Neural progenitor cell (in vitro differentiated cells): ENCODE measurements at regions not wholly inside any gene's neighbourhood (a gene's known extent, or its start where the extent isn't known, plus 50 kb on each side); places are given as distances from the start of the nearest gene placed in this dataset.

Source experiments
- CTCF ChIP-seq: fragments of 200-600 bp; sonication (generic); IDR thresholded peaks from 2 replicates; pipeline ENCODE4 v1.5.1; 2017; ENCODE audit warnings: antibody characterized with exemption, mild to moderate bottlenecking
- EZH2phosphoT487 ChIP-seq: fragments of 200-600 bp; sonication (generic); IDR thresholded peaks from 2 replicates; pipeline ENCODE4 v1.6.1; 2017; ENCODE audit warnings: antibody characterized with exemption

DNA sequence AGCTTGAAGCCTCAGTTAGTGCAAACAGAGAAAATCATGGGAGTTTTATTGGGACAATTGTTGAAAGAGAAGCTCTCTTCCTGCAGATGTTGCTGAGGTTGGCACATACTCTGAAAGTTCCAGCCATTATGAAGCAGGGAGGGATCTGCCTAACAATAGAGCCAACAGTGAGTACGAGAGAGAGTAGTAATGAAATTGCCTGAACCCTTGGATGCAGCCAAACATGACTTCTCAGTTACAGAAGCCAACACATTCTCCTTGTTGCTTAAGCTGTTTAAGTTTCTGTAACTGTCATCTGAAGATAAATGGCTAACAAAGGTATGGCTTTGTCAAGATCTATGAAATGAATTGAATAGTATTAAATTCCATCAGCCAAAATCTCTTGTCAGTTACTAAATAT, 211.0 kb upstream of the TTC14 start:
- no peak for TF ChIP-seq CTCF
- TF ChIP-seq EZH2phosphoT487 = no peak
